HUES64 (cell line): ENCODE measurements at regions not wholly inside any gene's neighbourhood (a gene's known extent, or its start where the extent isn't known, plus 50 kb on each side); places are given as distances from the start of the nearest gene placed in this dataset.

Experiments
- H3K27ac ChIP-seq: 2 replicates; pipeline ENCODE4 v1.7.0; 2013; ENCODE audit warnings: low read depth, low read length, inconsistent platforms
- H3K27me3 ChIP-seq: 2 replicates; pipeline ENCODE4 v1.6.1; 2013; ENCODE audit warnings: mild to moderate bottlenecking, low read length; ENCODE audit not compliant: insufficient read depth
- H3K36me3 ChIP-seq: 2 replicates; pipeline ENCODE4 v1.6.1; 2013; ENCODE audit warnings: mild to moderate bottlenecking, low read length; ENCODE audit not compliant: insufficient read depth
- H3K4me1 ChIP-seq: 2 replicates; pipeline ENCODE4 v1.6.1; 2013; ENCODE audit warnings: mild to moderate bottlenecking, low read length, moderate library complexity; ENCODE audit not compliant: insufficient read depth
- H3K4me3 ChIP-seq: 2 replicates; pipeline ENCODE4 v1.5.1; 2013; ENCODE audit warnings: mild to moderate bottlenecking, low read length, moderate library complexity
- H3K9ac ChIP-seq: 2 replicates; pipeline ENCODE4 v1.6.1; 2013; ENCODE audit warnings: mild to moderate bottlenecking, low read depth, low read length
- H3K9me3 ChIP-seq: 2 replicates; pipeline ENCODE4 v1.6.1; 2013; ENCODE audit warnings: low read depth, low read length; ENCODE audit not compliant: insufficient read depth
- WGBS: fragments of 150-250, 120-280 bp; methylation state at CpG from one replicate; pipeline ENCODE4 v1.1.7; 2013; ENCODE audit warnings: missing lambda C conversion rate; 5-methylcytosine and 5-hydroxymethylcytosine counted together

- no peaks in the 10 kb centered on the region for H3K27me3 ChIP-seq
Observed at GRCh38 chr1:67563684-67564083, 121.3 kb upstream of the GADD45A start.

DNA sequence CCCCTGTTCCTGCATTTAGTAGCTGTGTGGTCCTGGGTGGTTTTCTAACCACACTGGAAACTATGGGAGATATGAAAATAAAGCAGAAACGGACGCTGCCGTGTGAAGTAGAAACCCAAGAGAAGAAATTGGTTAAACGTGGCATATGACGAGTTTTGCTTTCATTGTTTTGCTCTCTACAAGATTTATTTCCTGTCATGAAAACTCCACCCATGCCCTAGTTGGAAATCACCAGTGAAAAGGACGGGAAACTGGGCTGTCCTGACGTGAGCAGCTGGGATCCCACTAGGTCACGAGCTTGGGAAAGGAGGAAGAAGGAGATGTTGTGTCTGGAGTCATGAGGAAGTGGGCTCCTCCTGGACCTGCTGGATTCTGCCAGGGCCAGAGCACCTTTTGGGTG lies 120.8 kb upstream of the GADD45A start:
- H3K27ac ChIP-seq: no peak overlapping the region

More at GRCh38 chr1:67563684-67564083, 121.3 kb upstream of the GADD45A start:
- Histone ChIP-seq H3K36me3 (no peaks in the 10 kb centered on the region), H3K4me3 (no peak overlapping the region), H3K9me3 (no peaks in the 10 kb centered on the region), H3K9ac (no peak overlapping the region), H3K27ac (no peak overlapping the region), H3K4me1 (no peaks in the 10 kb centered on the region)
- WGBS: 98% methylated on average over 2 of the region's 2 CpGs

GRCh38 chr1:67566803-67567377 lies 118.1 kb upstream of the GADD45A start:
- Histone ChIP-seq H3K36me3 (no peaks in the 10 kb centered on the region), H3K27ac (no peak overlapping the region), H3K4me3 (no peak overlapping the region), H3K9ac (no peak overlapping the region), H3K27me3 (no peaks in the 10 kb centered on the region), H3K4me1 (no peaks in the 10 kb centered on the region), H3K9me3 (no peaks in the 10 kb centered on the region)
- 97% methylated on average over 2 of the region's 2 CpGs for WGBS

More for the DNA sequence above, 120.8 kb upstream of the GADD45A start:
- Histone ChIP-seq H3K27me3 (no peaks in the 10 kb centered on the region), H3K9ac (no peak overlapping the region), H3K4me1 (no peaks in the 10 kb centered on the region), H3K4me3 (no peak overlapping the region), H3K9me3 (no peaks in the 10 kb centered on the region), H3K36me3 (no peaks in the 10 kb centered on the region)
- 95% methylated on average over 8 of the region's 8 CpGs for WGBS

DNA sequence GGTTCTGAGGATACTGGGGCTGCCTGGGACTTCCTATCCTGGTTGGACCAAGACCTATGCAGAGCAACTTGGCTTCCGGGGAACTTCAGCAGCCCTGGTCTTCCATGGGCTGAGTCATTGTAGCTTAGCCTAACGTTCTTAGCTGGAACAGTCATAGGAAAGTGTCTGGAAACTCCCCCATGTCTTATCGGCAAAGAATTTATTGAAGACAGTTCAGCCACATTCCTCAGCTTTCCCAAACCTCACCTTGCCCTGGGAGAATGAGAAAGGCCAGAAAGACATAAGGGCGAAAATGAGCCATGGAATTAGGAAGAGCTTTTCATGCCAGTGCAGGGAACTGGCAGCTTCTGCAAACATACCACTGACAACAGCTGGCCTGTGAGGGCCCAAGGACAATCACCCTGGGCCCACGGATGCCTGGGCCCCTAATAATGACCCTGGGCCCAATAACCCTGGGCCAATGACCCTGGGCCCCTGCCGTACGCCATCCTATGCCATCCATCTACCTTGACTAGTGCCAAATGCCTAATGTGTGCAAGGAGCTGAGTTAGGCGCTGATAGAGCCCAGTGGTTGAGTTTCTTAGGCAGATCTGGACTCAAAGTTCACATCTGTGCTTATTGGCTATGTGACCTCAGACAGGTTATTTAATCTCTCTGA lies 114.4 kb upstream of the GADD45A start:
- WGBS: 91% methylated on average over 8 of the region's 8 CpGs
- Histone ChIP-seq H3K27me3 (no peaks in the 10 kb centered on the region), H3K36me3 (no peaks in the 10 kb centered on the region), H3K27ac (no peak overlapping the region), H3K4me3 (no peak overlapping the region), H3K9me3 (no peaks in the 10 kb centered on the region), H3K4me1 (no peaks in the 10 kb centered on the region), H3K9ac (no peak overlapping the region)

GRCh38 chr1:67571406-67571805 lies 113.6 kb upstream of the GADD45A start:
- H3K9ac ChIP-seq: no peak overlapping the region
- H3K4me1 ChIP-seq: no peaks in the 10 kb centered on the region

GRCh38 chr1:67571901-67572593 lies 113.0 kb upstream of the GADD45A start:
- Histone ChIP-seq H3K36me3 (no peaks in the 10 kb centered on the region), H3K27me3 (no peaks in the 10 kb centered on the region), H3K4me3 (no peak overlapping the region), H3K4me1 (no peaks in the 10 kb centered on the region), H3K9ac (no peak overlapping the region), H3K9me3 (no peaks in the 10 kb centered on the region), H3K27ac (no peak overlapping the region)
- 92% methylated on average over 14 of the region's 14 CpGs for whole genome bisulfite sequencing

More at GRCh38 chr1:67571406-67571805, 113.6 kb upstream of the GADD45A start:
- Histone ChIP-seq H3K9me3 (no peaks in the 10 kb centered on the region), H3K27me3 (no peaks in the 10 kb centered on the region), H3K36me3 (no peaks in the 10 kb centered on the region), H3K27ac (no peak overlapping the region), H3K4me3 (no peak overlapping the region)

DNA sequence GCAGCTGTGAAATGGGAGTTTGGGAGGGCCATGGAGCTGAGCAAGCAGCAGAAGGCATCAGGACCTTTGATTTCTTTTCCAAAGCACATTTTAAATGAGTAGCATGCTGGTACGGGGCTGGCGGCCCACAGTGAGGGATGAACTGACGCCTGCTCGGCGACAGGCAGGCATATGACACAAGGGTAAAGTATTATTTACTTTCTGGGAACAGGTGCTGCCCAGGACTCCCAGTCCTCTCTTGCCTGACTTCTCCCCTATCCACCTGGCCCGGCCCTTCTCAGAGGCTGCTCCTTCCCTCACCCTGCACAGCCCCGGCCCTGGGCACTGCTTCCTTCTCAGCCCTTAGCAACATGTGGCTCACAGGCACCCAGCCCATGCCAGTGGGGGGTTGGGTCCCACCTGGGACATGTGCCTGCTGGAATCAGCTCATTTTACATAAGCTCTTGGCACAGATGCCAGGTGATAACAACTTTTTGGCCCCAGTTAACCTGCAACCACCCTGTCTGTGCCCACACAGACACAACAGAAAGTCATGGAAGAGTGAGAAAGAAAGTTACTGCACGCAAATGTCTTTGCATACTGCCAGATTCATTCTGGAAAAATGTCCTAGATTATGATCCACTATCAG lies 112.3 kb upstream of the GADD45A start:
- Histone ChIP-seq H3K4me1 (no peaks in the 10 kb centered on the region), H3K36me3 (no peaks in the 10 kb centered on the region), H3K9ac (no peak overlapping the region), H3K9me3 (no peaks in the 10 kb centered on the region), H3K27me3 (no peaks in the 10 kb centered on the region), H3K4me3 (no peak overlapping the region), H3K27ac (no peak overlapping the region)
- 81% methylated on average over 8 of the region's 8 CpGs for WGBS

DNA sequence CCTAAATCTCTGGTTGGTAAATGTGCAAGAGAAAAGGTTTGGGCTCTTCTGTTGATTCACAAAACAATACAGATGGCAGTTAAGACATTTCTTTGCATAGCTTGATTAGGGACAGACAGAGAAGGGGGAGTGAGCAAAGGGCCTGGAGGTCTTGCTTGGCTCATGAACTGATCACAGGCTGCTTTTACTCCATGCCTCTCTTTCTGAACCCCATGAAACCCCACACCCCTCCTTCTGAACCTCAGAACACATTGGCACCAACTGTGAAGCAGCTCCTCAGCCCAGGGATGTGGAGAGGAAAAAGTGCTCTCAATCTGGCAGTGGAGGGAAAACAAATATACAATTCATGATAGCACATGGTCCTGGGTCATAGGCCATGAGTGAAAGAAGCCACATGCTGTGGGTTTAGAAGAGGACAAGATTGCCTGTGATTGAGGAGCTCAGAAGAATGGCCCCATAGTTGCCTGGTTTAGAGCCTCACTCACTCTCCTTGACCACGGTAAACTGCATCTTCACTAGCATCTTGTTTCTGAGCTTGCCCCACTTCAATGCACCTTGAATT lies 111.6 kb upstream of the GADD45A start:
- Histone ChIP-seq H3K4me1 (no peaks in the 10 kb centered on the region), H3K9ac (no peak overlapping the region), H3K27me3 (no peaks in the 10 kb centered on the region), H3K27ac (no peak overlapping the region), H3K36me3 (no peaks in the 10 kb centered on the region), H3K4me3 (no peak overlapping the region), H3K9me3 (no peaks in the 10 kb centered on the region)
- 92% methylated on average over 1 of the region's 1 CpG for WGBS

DNA sequence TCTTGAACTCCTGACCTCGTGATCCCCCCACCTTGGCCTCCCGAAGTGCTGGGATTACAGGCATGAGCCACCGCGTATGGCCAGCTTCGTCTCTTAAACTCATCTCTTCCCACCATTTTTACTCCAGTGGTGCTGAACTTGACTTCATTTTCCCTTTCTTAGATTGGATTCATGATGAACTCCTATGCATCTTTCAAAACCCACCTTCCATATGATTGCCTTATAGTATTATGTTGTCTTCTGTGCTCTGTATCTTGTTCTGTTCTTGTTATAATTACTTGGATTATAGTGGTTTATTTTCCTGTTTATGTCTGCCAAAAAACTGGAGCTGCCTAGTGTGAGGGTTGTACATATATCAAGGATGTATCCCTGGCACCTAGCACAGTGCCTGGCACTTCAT lies 110.8 kb upstream of the GADD45A start:
- Histone ChIP-seq H3K9me3 (no peaks in the 10 kb centered on the region), H3K27me3 (no peaks in the 10 kb centered on the region), H3K4me3 (no peak overlapping the region), H3K27ac (no peak overlapping the region), H3K36me3 (no peaks in the 10 kb centered on the region), H3K4me1 (no peaks in the 10 kb centered on the region), H3K9ac (no peak overlapping the region)
- WGBS: 94% methylated on average over 5 of the region's 5 CpGs

DNA sequence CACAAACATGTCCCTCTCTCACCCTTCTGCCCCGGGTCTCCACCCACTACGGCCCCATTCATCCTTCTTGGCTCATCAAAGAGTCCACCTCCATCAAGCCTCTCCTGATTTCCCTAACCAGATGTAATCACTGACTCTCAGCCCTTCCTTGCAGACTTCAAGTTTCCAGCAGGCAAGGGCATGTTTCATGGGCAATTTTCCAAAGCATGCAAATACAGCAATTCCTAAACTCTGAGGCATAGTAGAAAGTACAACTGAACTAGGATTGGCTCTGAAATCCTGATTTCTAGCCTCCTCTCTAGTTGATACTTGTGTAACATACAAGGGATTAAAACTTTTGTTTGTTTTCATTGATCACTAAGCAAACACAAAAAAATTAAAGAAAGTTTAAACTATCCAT lies 109.1 kb upstream of the GADD45A start:
- WGBS: 87% methylated on average over 2 of the region's 2 CpGs

DNA sequence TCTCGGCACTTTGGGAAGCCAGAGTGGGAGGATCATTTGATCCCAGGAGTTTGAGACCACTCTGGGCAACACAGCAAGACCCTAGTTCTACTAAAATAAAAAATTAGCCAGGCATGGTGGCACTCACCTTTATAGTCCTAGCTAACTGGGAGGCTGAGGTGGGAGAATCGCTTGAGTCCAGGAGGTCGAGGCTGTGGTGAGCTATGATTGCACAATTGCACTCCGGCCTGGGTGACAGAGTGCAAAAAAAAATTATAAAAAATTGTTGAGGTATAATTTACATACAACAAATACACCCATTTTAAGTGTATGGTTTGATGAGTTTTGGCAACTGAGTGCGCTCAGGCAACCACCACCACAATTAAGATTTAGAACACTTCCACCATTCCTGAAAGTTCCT lies 108.5 kb upstream of the GADD45A start:
- H3K36me3 ChIP-seq: no peaks in the 10 kb centered on the region
- no peak overlapping the region for H3K27ac ChIP-seq
- H3K4me3 ChIP-seq: no peak overlapping the region
- H3K9ac ChIP-seq: no peak overlapping the region
- 0 out of 2 replicates have a peak, but pooled peaks cover 2% of the 10 kb centered on the region for H3K4me1 ChIP-seq
- H3K27me3 ChIP-seq: no peaks in the 10 kb centered on the region
- 94% methylated on average over 4 of the region's 5 CpGs for WGBS
- H3K9me3 ChIP-seq: no peaks in the 10 kb centered on the region

More for the DNA sequence above, 109.1 kb upstream of the GADD45A start:
- Histone ChIP-seq H3K4me3 (no peak overlapping the region), H3K9me3 (no peaks in the 10 kb centered on the region), H3K27me3 (no peaks in the 10 kb centered on the region), H3K4me1 (no peaks in the 10 kb centered on the region), H3K36me3 (no peaks in the 10 kb centered on the region), H3K9ac (no peak overlapping the region), H3K27ac (no peak overlapping the region)
